ENCODE measurements at regions not wholly inside any gene's neighbourhood (a gene's known extent, or its start where the extent isn't known, plus 50 kb on each side); places are given as distances from the start of the nearest gene placed in this dataset.

- peaks cover 0 to 2% of the 10 kb centered on the region in 2 donors for H3K36me3 Mint-ChIP-seq
- peaks cover 4% of the 10 kb centered on the region in 2 donors for H3K9me3 Mint-ChIP-seq
- no peak overlapping the region for H3K4me3 Mint-ChIP-seq
- H3K27me3 Mint-ChIP-seq: no peaks in the 10 kb centered on the region
- H3K4me1 Mint-ChIP-seq: no peaks in the 10 kb centered on the region
- DNase-seq: no peak
- H3K27ac Mint-ChIP-seq: no peak overlapping the region
- ATAC-seq (replicated peaks): no peak
Observed at GRCh38 chr5:114174131-114174530, 187.7 kb upstream of the KCNN2 start.

- no peak for DNase-seq
- peaks cover 0 to 2% of the 10 kb centered on the region in 2 donors for H3K36me3 Mint-ChIP-seq
- H3K27me3 Mint-ChIP-seq: no peaks in the 10 kb centered on the region
- peaks cover 4 to 6% of the 10 kb centered on the region in 2 donors for H3K9me3 Mint-ChIP-seq
- H3K27ac Mint-ChIP-seq: no peak overlapping the region
- H3K4me3 Mint-ChIP-seq: no peak overlapping the region
- H3K4me1 Mint-ChIP-seq: no peaks in the 10 kb centered on the region
- ATAC-seq (replicated peaks): no peak
Observed at GRCh38 chr5:114174837-114175236, 187.0 kb upstream of the KCNN2 start.

GRCh38 chr5:114176356-114176755, 185.5 kb upstream of the KCNN2 start:
- Mint-ChIP-seq H3K4me3 (no peak overlapping the region), H3K36me3 (peaks cover 0 to 2% of the 10 kb centered on the region in 2 donors), H3K27me3 (no peaks in the 10 kb centered on the region), H3K27ac (no peak overlapping the region), H3K9me3 (peaks cover 4 to 6% of the 10 kb centered on the region in 2 donors), H3K4me1 (no peaks in the 10 kb centered on the region)
- ATAC-seq (replicated peaks) (no peak), DNase-seq (no peak)

- no peak for ATAC-seq (replicated peaks)
- H3K36me3 Mint-ChIP-seq: no peaks in the 10 kb centered on the region
- no peak overlapping the region for H3K27ac Mint-ChIP-seq
Observed at GRCh38 chr5:114179134-114179533, 182.7 kb upstream of the KCNN2 start.

GRCh38 chr5:114184006-114184405, 177.9 kb upstream of the KCNN2 start:
- DNase-seq: no peak
- H3K4me1 Mint-ChIP-seq: no peaks in the 10 kb centered on the region
- no peaks in the 10 kb centered on the region for H3K36me3 Mint-ChIP-seq
- no peak overlapping the region for H3K27ac Mint-ChIP-seq
- H3K4me3 Mint-ChIP-seq: no peak overlapping the region
- H3K9me3 Mint-ChIP-seq: peaks cover 4 to 5% of the 10 kb centered on the region in 2 donors
- no peaks in the 10 kb centered on the region for H3K27me3 Mint-ChIP-seq
- ATAC-seq (replicated peaks): no peak

More at GRCh38 chr5:114179134-114179533, 182.7 kb upstream of the KCNN2 start:
- H3K9me3 Mint-ChIP-seq: peaks cover 4 to 5% of the 10 kb centered on the region in 2 donors
- H3K27me3 Mint-ChIP-seq: no peaks in the 10 kb centered on the region
- DNase-seq: no peak
- no peaks in the 10 kb centered on the region for H3K4me1 Mint-ChIP-seq
- H3K4me3 Mint-ChIP-seq: no peak overlapping the region

GRCh38 chr5:114185274-114185673, 176.6 kb upstream of the KCNN2 start:
- DNase-seq (no peak), ATAC-seq (replicated peaks) (no peak)
- Mint-ChIP-seq H3K27ac (no peak overlapping the region), H3K27me3 (no peaks in the 10 kb centered on the region), H3K36me3 (no peaks in the 10 kb centered on the region), H3K4me1 (no peaks in the 10 kb centered on the region), H3K9me3 (peaks cover 3 to 4% of the 10 kb centered on the region in 2 donors), H3K4me3 (no peak overlapping the region)

- H3K4me3 Mint-ChIP-seq: no peak overlapping the region
- no peaks in the 10 kb centered on the region for H3K4me1 Mint-ChIP-seq
- H3K27ac Mint-ChIP-seq: no peak overlapping the region
- DNase-seq (no peak), ATAC-seq (replicated peaks) (no peak)
- peaks cover 0 to 5% of the 10 kb centered on the region in 2 donors for H3K9me3 Mint-ChIP-seq
- no peaks in the 10 kb centered on the region for H3K27me3 Mint-ChIP-seq
- H3K36me3 Mint-ChIP-seq: no peaks in the 10 kb centered on the region
Observed at GRCh38 chr5:114191441-114191840, 170.4 kb upstream of the KCNN2 start.

- ATAC-seq (replicated peaks) (no peak), DNase-seq (no peak)
- Mint-ChIP-seq H3K27me3 (no peaks in the 10 kb centered on the region), H3K4me1 (no peaks in the 10 kb centered on the region), H3K9me3 (peaks cover under 1 to 5% of the 10 kb centered on the region in 2 donors), H3K4me3 (no peak overlapping the region), H3K27ac (no peak overlapping the region), H3K36me3 (no peaks in the 10 kb centered on the region)
Observed at GRCh38 chr5:114192108-114192507, 169.8 kb upstream of the KCNN2 start.

- H3K9me3 Mint-ChIP-seq: peaks cover 13 to 14% of the 10 kb centered on the region in 2 donors
- H3K27ac Mint-ChIP-seq: no peak overlapping the region
- DNase-seq: no peak
- H3K36me3 Mint-ChIP-seq: no peaks in the 10 kb centered on the region
- ATAC-seq (replicated peaks): no peak
- no peaks in the 10 kb centered on the region for H3K4me1 Mint-ChIP-seq
- no peak overlapping the region for H3K4me3 Mint-ChIP-seq
- no peaks in the 10 kb centered on the region for H3K27me3 Mint-ChIP-seq
Observed at GRCh38 chr5:114201332-114201731, 160.5 kb upstream of the KCNN2 start.

GRCh38 chr5:114204923-114205322, 156.9 kb upstream of the KCNN2 start:
- no peak for ATAC-seq (replicated peaks)
- no peak overlapping the region for H3K27ac Mint-ChIP-seq
- H3K36me3 Mint-ChIP-seq: no peaks in the 10 kb centered on the region
- DNase-seq: no peak
- peaks cover 6 to 10% of the 10 kb centered on the region in 2 donors for H3K9me3 Mint-ChIP-seq
- H3K27me3 Mint-ChIP-seq: no peaks in the 10 kb centered on the region
- no peak overlapping the region for H3K4me3 Mint-ChIP-seq
- H3K4me1 Mint-ChIP-seq: no peaks in the 10 kb centered on the region

- ATAC-seq (replicated peaks): no peak
- Mint-ChIP-seq H3K27me3 (no peaks in the 10 kb centered on the region), H3K4me1 (no peaks in the 10 kb centered on the region)
Observed at GRCh38 chr5:114206640-114207039, 155.2 kb upstream of the KCNN2 start.

GRCh38 chr5:114207615-114208014, 154.3 kb upstream of the KCNN2 start:
- Mint-ChIP-seq H3K27ac (no peak overlapping the region), H3K36me3 (no peaks in the 10 kb centered on the region), H3K4me3 (no peak overlapping the region), H3K27me3 (no peaks in the 10 kb centered on the region), H3K9me3 (peaks cover 0 to 2% of the 10 kb centered on the region in 2 donors), H3K4me1 (no peaks in the 10 kb centered on the region)
- DNase-seq (no peak), ATAC-seq (replicated peaks) (no peak)

More at GRCh38 chr5:114206640-114207039, 155.2 kb upstream of the KCNN2 start:
- no peak overlapping the region for H3K27ac Mint-ChIP-seq
- peaks cover 0 to 2% of the 10 kb centered on the region in 2 donors for H3K9me3 Mint-ChIP-seq
- no peaks in the 10 kb centered on the region for H3K36me3 Mint-ChIP-seq
- no peak overlapping the region for H3K4me3 Mint-ChIP-seq
- no peak for DNase-seq

GRCh38 chr5:114208120-114208519, 153.8 kb upstream of the KCNN2 start:
- no peaks in the 10 kb centered on the region for H3K36me3 Mint-ChIP-seq
- no peak for DNase-seq
- peaks cover 0 to 2% of the 10 kb centered on the region in 2 donors for H3K9me3 Mint-ChIP-seq
- H3K4me3 Mint-ChIP-seq: no peak overlapping the region
- no peak for ATAC-seq (replicated peaks)
- H3K4me1 Mint-ChIP-seq: no peaks in the 10 kb centered on the region
- H3K27ac Mint-ChIP-seq: no peak overlapping the region
- no peaks in the 10 kb centered on the region for H3K27me3 Mint-ChIP-seq

- Mint-ChIP-seq H3K4me1 (no peaks in the 10 kb centered on the region), H3K27me3 (no peaks in the 10 kb centered on the region), H3K36me3 (no peaks in the 10 kb centered on the region), H3K4me3 (no peak overlapping the region), H3K27ac (no peak overlapping the region), H3K9me3 (peaks cover 0 to 2% of the 10 kb centered on the region in 2 donors)
- ATAC-seq (replicated peaks) (no peak), DNase-seq (no peak)
Observed at GRCh38 chr5:114208588-114208987, 153.3 kb upstream of the KCNN2 start.

- no peaks in the 10 kb centered on the region for H3K4me1 Mint-ChIP-seq
- H3K9me3 Mint-ChIP-seq: peaks cover 0 to 2% of the 10 kb centered on the region in 2 donors
- no peak for DNase-seq
- no peak overlapping the region for H3K4me3 Mint-ChIP-seq
- H3K27me3 Mint-ChIP-seq: no peaks in the 10 kb centered on the region
- H3K36me3 Mint-ChIP-seq: no peaks in the 10 kb centered on the region
- H3K27ac Mint-ChIP-seq: no peak overlapping the region
- no peak for ATAC-seq (replicated peaks)
Observed at GRCh38 chr5:114210662-114211061, 151.2 kb upstream of the KCNN2 start.

GRCh38 chr5:114221807-114222206, 140.1 kb upstream of the KCNN2 start:
- Mint-ChIP-seq H3K27me3 (no peaks in the 10 kb centered on the region), H3K27ac (no peak overlapping the region), H3K9me3 (peaks cover 12 to 17% of the 10 kb centered on the region in 2 donors), H3K4me3 (no peak overlapping the region), H3K4me1 (no peaks in the 10 kb centered on the region), H3K36me3 (no peaks in the 10 kb centered on the region)
- ATAC-seq (replicated peaks) (no peak), DNase-seq (no peak)

All from stimulated activated naive B cell treated with anti-CD40 and anti-IgM and Interleukin-4, amounts not matched to agents 10 μg/mL and 1 μg/mL and 100 μg/mL, for 72 hours (primary cell).